Upper lobe of right lung (tissue), 1 donor: ENCODE measurements at regions not wholly inside any gene's neighbourhood (a gene's known extent, or its start where the extent isn't known, plus 50 kb on each side); places are given as distances from the start of the nearest gene placed in this dataset.

ENCODE experiments used
- ATAC-seq: fragments of 200-7000 bp; cut with Tn5 transposase; one replicate; pipeline ENCODE4 v1.9.1; 2020; ENCODE audit warnings: mild to moderate bottlenecking, moderate library complexity
- DNase-seq: peaks from one replicate; pipeline ENCODE4 v3.0.0-alpha.2; 2020
- H3K27ac ChIP-seq: fragments of 200-600 bp; one replicate; pipeline ENCODE4 v1.8.0; 2022
- H3K27me3 ChIP-seq: fragments of 200-600 bp; one replicate; pipeline ENCODE4 v1.8.0; 2022; ENCODE audit warnings: mild to moderate bottlenecking
- H3K36me3 ChIP-seq: fragments of 200-600 bp; one replicate; pipeline ENCODE4 v1.8.0; 2022
- H3K4me1 ChIP-seq: fragments of 200-600 bp; one replicate; pipeline ENCODE4 v1.8.0; 2022
- H3K4me3 ChIP-seq: fragments of 200-600 bp; one replicate; pipeline ENCODE4 v1.8.0; 2022; ENCODE audit warnings: mild to moderate bottlenecking
- H3K9me3 ChIP-seq: fragments of 200-600 bp; one replicate; pipeline ENCODE4 v1.8.0; 2022
- CTCF ChIP-seq: fragments of 200-600 bp; IDR thresholded peaks from one replicate; pipeline ENCODE4 v1.8.0; 2022; ENCODE audit warnings: antibody characterized with exemption
- intact Hi-C: fragments of 100-400 bp; cut with DNase I; formaldehyde crosslinking; loops from one replicate; pipeline ENCODE4 v1.11.0; 2022
- donor health status: DM: no; HTN: yes; CAD: no; lungs with severe emphysema.

GRCh38 chr2:226227341-226227740 is 572.3 kb downstream of the IRS1 start:
- intact Hi-C loops: no loop called here
- no peak overlapping the region for H3K27ac ChIP-seq
- H3K27me3 ChIP-seq: no peaks in the 10 kb centered on the region
- H3K4me1 ChIP-seq: no peaks in the 10 kb centered on the region
- H3K4me3 ChIP-seq: no peak overlapping the region
- no peak for TF ChIP-seq CTCF
- no peak for ATAC-seq
- no peak for DNase-seq
- no peaks in the 10 kb centered on the region for H3K36me3 ChIP-seq
- no peaks in the 10 kb centered on the region for H3K9me3 ChIP-seq

DNA sequence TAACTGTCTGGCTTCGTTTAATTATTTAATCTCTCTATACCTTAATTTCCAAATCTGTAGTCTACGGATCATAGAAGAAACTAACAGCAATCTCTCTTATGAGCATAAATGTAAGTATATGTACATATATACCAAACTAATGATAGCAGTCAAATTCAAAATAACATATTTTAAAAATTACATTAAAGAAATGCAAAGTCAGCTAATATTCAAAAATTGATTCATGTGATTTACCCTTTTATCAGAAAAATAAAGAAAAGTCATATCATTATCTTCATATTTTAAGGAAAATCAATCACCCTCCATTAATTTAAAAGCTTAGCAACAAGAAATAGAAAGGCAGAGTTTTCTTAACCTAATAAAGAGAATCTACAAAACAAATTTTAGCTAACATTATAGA is 575.9 kb downstream of the IRS1 start:
- H3K4me3 ChIP-seq: no peak overlapping the region
- no peak for TF ChIP-seq CTCF
- H3K27me3 ChIP-seq: no peaks in the 10 kb centered on the region
- DNase-seq (no peak), ATAC-seq (no peak)
- H3K27ac ChIP-seq: no peak overlapping the region
- no peaks in the 10 kb centered on the region for H3K4me1 ChIP-seq
- H3K36me3 ChIP-seq: no peaks in the 10 kb centered on the region
- no peaks in the 10 kb centered on the region for H3K9me3 ChIP-seq
- intact Hi-C loops: no loop called here

DNA sequence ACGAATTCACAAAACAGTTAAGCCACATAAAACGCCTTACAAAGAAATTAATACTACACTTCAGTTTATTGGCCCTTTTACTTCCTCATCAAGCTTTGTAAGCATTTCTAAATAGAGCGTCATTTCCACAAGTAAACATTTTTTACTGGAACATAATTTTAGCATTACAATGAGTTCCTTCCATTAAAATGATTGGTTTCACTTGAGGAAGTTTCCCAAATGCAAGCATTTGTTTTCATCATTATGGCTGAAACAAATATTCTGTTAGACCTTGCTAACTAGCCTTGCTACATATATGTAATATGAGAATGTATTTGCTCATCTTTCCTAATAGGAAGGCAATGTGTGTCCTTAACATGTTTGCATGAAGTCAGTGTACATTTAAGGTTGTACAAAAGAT is 579.1 kb downstream of the IRS1 start:
- Histone ChIP-seq H3K36me3 (no peaks in the 10 kb centered on the region), H3K27me3 (no peaks in the 10 kb centered on the region), H3K4me3 (no peak overlapping the region), H3K4me1 (no peaks in the 10 kb centered on the region), H3K9me3 (no peaks in the 10 kb centered on the region), H3K27ac (no peak overlapping the region)
- DNase-seq (no peak), ATAC-seq (no peak)
- no peak for TF ChIP-seq CTCF
- intact Hi-C loops: no loop called here

DNA sequence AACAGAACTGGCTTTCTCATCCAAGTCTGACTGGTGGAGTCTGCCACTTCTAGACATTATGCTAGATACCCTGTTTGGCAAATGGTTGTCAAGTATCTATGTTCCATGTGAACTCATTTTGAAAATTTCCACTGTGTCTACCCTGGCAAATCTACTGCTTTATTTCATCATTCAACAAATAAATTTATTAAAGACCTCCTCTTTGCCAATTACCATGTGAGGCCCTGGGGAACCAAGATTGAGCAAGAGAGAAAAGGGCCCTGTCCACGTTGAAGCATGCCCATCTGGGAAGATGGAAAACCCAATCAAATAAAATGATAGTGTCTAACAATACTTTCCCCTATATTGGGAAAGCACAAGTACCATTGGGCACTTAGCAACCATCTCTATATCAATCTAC is 582.4 kb downstream of the IRS1 start:
- Histone ChIP-seq H3K36me3 (no peaks in the 10 kb centered on the region), H3K4me3 (no peak overlapping the region), H3K27me3 (no peaks in the 10 kb centered on the region), H3K9me3 (no peaks in the 10 kb centered on the region), H3K4me1 (no peaks in the 10 kb centered on the region), H3K27ac (no peak overlapping the region)
- ATAC-seq: no peak
- TF ChIP-seq CTCF: no peak
- DNase-seq: no peak
- intact Hi-C loops: no loop called here

- Histone ChIP-seq H3K4me1 (no peaks in the 10 kb centered on the region), H3K36me3 (no peaks in the 10 kb centered on the region), H3K9me3 (no peaks in the 10 kb centered on the region), H3K27ac (no peak overlapping the region), H3K27me3 (no peaks in the 10 kb centered on the region), H3K4me3 (no peak overlapping the region)
- ATAC-seq (no peak), DNase-seq (no peak)
- TF ChIP-seq CTCF: no peak
- intact Hi-C loops: no loop called here
These were observed 583.0 kb downstream of the IRS1 start for GRCh38 chr2:226216575-226216974.

- no peaks in the 10 kb centered on the region for H3K9me3 ChIP-seq
- ATAC-seq (peak; percentile 98), DNase-seq (no peak)
- H3K27ac ChIP-seq: no peak overlapping the region
- peak; percentile 71 for TF ChIP-seq CTCF
- H3K36me3 ChIP-seq: no peaks in the 10 kb centered on the region
- intact Hi-C loops: no loop called here
- no peak overlapping the region for H3K4me3 ChIP-seq
- no peaks in the 10 kb centered on the region for H3K4me1 ChIP-seq
- no peaks in the 10 kb centered on the region for H3K27me3 ChIP-seq
These were observed 583.6 kb downstream of the IRS1 start for GRCh38 chr2:226215902-226216503.
